DND-41 (cell line): ENCODE measurements at regions not wholly inside any gene's neighbourhood (a gene's known extent, or its start where the extent isn't known, plus 50 kb on each side); places are given as distances from the start of the nearest gene placed in this dataset.

Source experiments
- CTCF ChIP-seq: IDR thresholded peaks from 2 replicates; pipeline ENCODE4 v1.5.1; 2012; ENCODE audit warnings: borderline replicate concordance, low read length, moderate library complexity, mild to moderate bottlenecking; ENCODE audit not compliant: poor library complexity, severe bottlenecking; ENCODE audit errors: extremely low read depth
- EZH2 ChIP-seq: IDR thresholded peaks from 3 replicates; pipeline ENCODE4 v1.6.1; 2012; ENCODE audit warnings: borderline replicate concordance, low read depth, mild to moderate bottlenecking, moderate library complexity, low read length, inconsistent platforms; ENCODE audit not compliant: severe bottlenecking

GRCh38 chr7:125010540-125010939 lies 80.9 kb upstream of the POT1 start:
- TF ChIP-seq CTCF (no peak), EZH2 (no peak)
